Stimulated activated CD4-positive, alpha-beta T cell treated with anti-CD3 and anti-CD28 coated beads, Interleukin-15, amount 100 ng/mL, for 1 hour (primary cell): ENCODE measurements at regions not wholly inside any gene's neighbourhood (a gene's known extent, or its start where the extent isn't known, plus 50 kb on each side); places are given as distances from the start of the nearest gene placed in this dataset.
"Not testable (repeated sequence)": the region's sequence is repeated elsewhere in the genome, so short reads cannot be mapped to it uniquely, and the experiment has no call there.

Source experiments
- DNase-seq, 2 donors: peaks; one replicate each; pipeline ENCODE4 v3.0.0-alpha.2; 2020; ENCODE audit warnings: low read depth in 1 of 2, low spot score in 1 of 2

- DNase-seq, result no peak
Observed at GRCh38 chr1:65527190-65527589, 106.7 kb downstream of the LEPR start.

- no peak for DNase-seq
Observed at GRCh38 chr1:65527707-65528503, 107.4 kb downstream of the LEPR start.

GRCh38 chr1:65531972-65532570 lies 111.6 kb downstream of the LEPR start:
- no peak for DNase-seq

- no peak for DNase-seq
Observed at GRCh38 chr1:65535981-65536380, 115.5 kb downstream of the LEPR start.

GRCh38 chr1:65538086-65538485 lies 117.6 kb downstream of the LEPR start:
- no peak for DNase-seq

GRCh38 chr1:65538664-65539063 lies 118.2 kb downstream of the LEPR start:
- DNase-seq, result no peak

GRCh38 chr1:65539266-65540131 lies 119.0 kb downstream of the LEPR start:
- no peak for DNase-seq

GRCh38 chr1:65541161-65541560 lies 120.7 kb downstream of the LEPR start:
- no peak for DNase-seq

- no peak for DNase-seq
Observed at GRCh38 chr1:65541865-65542264, 121.4 kb downstream of the LEPR start.

GRCh38 chr1:65542592-65542991 lies 122.1 kb downstream of the LEPR start:
- not testable (repeated sequence) for DNase-seq

GRCh38 chr1:65550306-65551010 lies 130.0 kb downstream of the LEPR start:
- DNase-seq, result not testable (repeated sequence)

- DNase-seq, result not testable (repeated sequence)
Observed at GRCh38 chr1:65552484-65552883, 132.0 kb downstream of the LEPR start.

- not testable (repeated sequence) for DNase-seq
Observed at GRCh38 chr1:65554086-65554764, 133.8 kb downstream of the LEPR start.

GRCh38 chr1:65554829-65555228 lies 134.4 kb downstream of the LEPR start:
- no peak for DNase-seq

- DNase-seq, result no peak
Observed at GRCh38 chr1:65558215-65558614, 137.7 kb downstream of the LEPR start.

GRCh38 chr1:65564493-65564892 lies 144.0 kb downstream of the LEPR start:
- DNase-seq, result no peak

GRCh38 chr1:65568285-65568684 lies 147.8 kb downstream of the LEPR start:
- no peak for DNase-seq

GRCh38 chr1:65572701-65573421 lies 152.4 kb downstream of the LEPR start:
- no peak for DNase-seq

- DNase-seq, result no peak
Observed at GRCh38 chr1:65577278-65577677, 156.8 kb downstream of the LEPR start.

GRCh38 chr1:65577982-65578381 lies 157.5 kb downstream of the LEPR start:
- not testable (repeated sequence) for DNase-seq
